ENCODE measurements at regions not wholly inside any gene's neighbourhood (a gene's known extent, or its start where the extent isn't known, plus 50 kb on each side); places are given as distances from the start of the nearest gene placed in this dataset.

GRCh38 chr2:60296219-60296955 lies 257.1 kb downstream of the BCL11A start:
- no peak for DNase-seq (ENCODE audit: low read depth in 1 of 2, low spot score in 1 of 2)

- no peak for DNase-seq (ENCODE audit: low read depth in 1 of 2, low spot score in 1 of 2)
Measured at GRCh38 chr2:60295636-60295962, 257.9 kb downstream of the BCL11A start.

GRCh38 chr2:60294901-60295635 lies 258.4 kb downstream of the BCL11A start:
- DNase-seq (ENCODE audit: low read depth in 1 of 2, low spot score in 1 of 2), result no peak

DNA sequence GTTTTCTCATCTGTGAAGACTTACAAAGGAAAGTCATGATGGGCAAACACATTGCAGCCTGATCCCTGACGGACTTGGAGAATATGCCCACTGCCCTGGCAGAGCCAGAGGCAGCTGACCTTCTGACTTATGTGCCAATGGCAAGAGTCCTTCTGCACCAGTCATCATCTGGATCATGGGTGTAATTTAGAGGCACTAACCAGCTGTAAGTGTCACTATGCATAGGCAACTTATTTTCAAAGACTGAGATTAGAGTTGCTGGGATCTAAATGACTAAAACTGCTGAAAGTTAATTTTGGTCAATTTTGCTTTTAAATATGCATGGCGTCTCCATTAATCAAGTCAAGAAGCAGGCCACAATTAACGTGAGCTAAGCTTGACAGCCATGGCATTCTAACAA lies 261.2 kb downstream of the BCL11A start:
- DNase-seq (ENCODE audit: low read depth in 1 of 2, low spot score in 1 of 2), result no peak

DNA sequence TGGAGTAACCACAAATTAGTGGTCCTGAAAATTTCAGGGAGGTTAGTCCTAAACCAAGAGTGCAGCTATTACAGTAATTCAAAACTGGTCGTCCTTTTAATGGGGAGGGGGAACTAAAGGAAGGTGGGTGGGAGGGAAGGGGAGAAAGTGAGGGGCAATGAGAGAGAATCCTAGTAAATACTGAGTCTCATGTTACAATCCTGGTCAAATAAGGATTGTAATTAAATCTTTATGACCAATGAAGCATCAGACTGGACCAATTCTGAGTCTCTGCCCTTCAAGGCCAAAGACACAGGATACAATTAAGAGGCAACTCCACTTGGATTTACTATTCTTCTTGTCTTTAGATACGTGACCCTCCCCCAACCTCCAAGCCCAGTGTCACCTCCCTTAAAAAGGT lies 262.9 kb downstream of the BCL11A start:
- no peak for DNase-seq (ENCODE audit: low read depth in 1 of 2, low spot score in 1 of 2)

GRCh38 chr2:60285626-60286316 lies 267.7 kb downstream of the BCL11A start:
- DNase-seq (ENCODE audit: low read depth in 1 of 2, low spot score in 1 of 2), result no peak

DNA sequence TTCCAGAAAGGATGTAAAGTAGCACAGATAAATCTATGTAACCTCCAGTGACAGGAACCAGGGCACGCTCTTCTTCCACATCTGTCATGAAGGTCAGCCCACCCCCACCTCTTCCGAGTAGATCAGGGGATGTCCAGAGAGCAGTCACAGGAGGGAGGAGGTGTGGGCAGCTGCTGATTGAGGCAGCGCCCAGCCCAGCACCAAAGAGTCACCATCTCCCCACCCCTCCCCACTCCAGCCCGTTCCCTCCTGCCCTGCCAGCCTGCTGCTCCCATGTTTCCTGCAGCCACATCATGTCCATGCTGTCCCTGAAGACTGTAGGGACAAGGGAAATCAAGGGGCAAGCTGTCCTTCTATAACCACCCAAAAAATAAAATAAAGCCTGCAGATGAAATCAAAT lies 269.8 kb downstream of the BCL11A start:
- DNase-seq (ENCODE audit: low read depth in 1 of 2, low spot score in 1 of 2), result no peak

GRCh38 chr2:60282886-60283285 lies 270.6 kb downstream of the BCL11A start:
- no peak for DNase-seq (ENCODE audit: low read depth in 1 of 2, low spot score in 1 of 2)

- DNase-seq (ENCODE audit: low read depth in 1 of 2, low spot score in 1 of 2), result no peak
Measured at GRCh38 chr2:60281730-60282129, 271.7 kb downstream of the BCL11A start.

DNA sequence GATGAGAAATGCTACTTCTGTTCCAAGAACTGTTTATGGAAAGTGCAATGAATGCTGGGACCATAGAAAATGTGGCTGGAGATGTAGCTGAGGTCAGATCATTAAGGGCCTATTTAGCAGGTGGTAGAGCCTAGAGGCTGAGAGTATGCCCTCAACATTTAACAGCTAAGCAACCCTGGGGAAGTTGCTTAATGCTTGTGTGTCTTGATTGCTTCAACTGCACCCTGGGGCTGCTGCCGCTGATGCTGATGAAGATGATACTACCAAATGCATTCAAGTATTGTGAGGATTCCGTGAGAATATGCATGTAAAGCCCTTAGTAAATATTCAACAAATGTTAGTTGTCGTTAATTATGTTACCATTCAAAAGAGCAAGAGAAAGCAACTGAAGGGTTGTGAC lies 273.2 kb downstream of the BCL11A start:
- DNase-seq (ENCODE audit: low read depth in 1 of 2, low spot score in 1 of 2), result no peak

DNA sequence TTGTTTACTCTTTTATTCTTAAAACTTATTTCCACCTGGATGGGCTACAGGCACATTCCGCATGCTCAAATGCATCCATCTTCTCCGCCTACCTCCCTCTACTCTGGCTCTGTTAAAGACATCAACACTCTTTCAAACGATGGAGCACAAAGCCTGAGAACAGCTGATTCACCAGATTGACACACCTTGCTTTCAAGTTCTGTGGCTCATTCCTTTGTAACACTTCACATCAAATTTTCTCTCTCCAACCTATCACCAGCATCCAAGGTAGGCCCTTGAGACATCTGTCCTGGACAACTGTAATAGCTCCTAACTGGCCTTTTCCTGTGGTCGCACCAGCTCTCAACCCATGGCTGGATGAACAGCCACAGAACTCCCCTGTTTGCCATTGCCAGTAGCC lies 274.5 kb downstream of the BCL11A start:
- DNase-seq (ENCODE audit: low read depth in 1 of 2, low spot score in 1 of 2), result no peak

DNA sequence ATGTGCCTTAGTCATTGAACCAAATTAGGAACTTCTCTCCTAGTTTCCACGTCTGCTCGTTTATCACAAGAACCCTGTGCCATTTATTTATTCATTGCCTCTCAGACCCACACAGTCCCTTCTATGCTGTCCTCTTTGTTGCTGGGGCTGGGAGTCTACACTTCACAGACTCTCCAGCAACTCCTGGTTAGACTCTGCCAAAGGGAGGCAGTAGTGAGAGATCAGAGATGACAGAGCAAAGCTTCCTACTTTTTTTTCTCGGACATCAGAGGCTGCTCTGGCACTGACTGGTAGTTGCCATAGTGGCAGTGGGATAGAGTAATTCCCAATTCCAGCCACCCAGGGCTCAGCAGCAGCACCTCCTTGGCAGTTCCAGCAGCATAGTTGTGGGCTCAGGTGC lies 277.5 kb downstream of the BCL11A start:
- DNase-seq (ENCODE audit: low read depth in 1 of 2, low spot score in 1 of 2), result no peak

GRCh38 chr2:60273836-60274235 lies 279.6 kb downstream of the BCL11A start:
- DNase-seq (ENCODE audit: low read depth in 1 of 2, low spot score in 1 of 2), result no peak

- no peak for DNase-seq (ENCODE audit: low read depth in 1 of 2, low spot score in 1 of 2)
Measured at GRCh38 chr2:60271713-60272112, 281.7 kb downstream of the BCL11A start.

DNA sequence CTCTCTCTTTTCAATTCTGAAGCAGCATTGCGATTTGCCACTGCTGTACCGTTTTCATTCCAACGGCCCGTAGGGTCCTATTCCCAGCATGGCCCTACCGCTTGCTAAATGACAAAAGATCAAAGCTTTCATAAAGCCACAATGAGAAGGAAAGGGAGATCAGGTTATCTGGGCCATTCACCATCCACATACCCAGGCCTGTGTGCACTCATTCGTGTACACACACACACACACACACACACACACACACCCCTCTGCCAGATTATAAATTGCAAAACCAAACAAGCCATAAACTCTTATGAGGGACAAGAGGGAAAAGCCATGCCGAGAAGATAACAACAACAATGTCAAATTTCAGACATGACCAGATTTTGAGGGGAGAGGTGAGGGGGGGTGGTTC lies 282.3 kb downstream of the BCL11A start:
- no peak for DNase-seq (ENCODE audit: low read depth in 1 of 2, low spot score in 1 of 2)

DNA sequence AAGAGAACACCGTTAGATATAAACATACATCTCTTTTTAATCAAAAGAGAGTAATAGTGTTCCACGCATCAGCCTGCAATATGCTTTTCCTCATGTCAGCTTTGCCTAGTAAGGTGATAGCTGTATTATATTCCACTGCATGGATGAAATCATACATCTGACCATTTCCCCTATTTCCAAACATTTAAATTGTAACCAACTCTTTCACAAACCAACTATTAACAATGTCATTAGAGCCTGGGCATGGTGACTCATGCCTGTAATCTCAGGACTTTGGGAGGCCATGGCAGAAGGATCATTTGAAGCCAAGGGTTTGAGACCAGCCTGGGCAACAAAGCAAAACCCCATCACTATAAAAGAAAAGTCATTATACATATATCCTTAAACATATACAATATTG lies 284.8 kb downstream of the BCL11A start:
- DNase-seq (ENCODE audit: low read depth in 1 of 2, low spot score in 1 of 2), result no peak

- no peak for DNase-seq (ENCODE audit: low read depth in 1 of 2, low spot score in 1 of 2)
Measured at GRCh38 chr2:60268032-60268431, 285.4 kb downstream of the BCL11A start.

DNA sequence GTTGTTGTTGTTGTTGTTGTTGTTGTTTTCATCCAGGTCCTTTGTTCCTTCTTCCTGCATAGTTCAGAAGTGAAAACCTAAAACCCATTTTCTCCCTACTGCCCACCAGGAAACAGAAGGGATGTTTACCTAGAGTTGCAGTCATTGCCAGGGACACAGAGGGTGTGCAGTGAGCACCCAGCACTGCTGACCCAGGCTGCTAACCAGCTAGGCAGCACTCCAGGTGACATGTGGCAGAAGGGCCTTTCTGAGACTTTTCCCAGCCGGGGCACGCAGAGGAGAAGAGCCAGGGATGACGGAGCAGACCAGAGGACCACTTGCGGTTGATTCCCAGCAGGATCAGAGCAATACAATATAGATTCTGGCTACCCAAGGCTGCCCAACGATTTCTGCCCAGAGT lies 286.3 kb downstream of the BCL11A start:
- DNase-seq (ENCODE audit: low read depth in 1 of 2, low spot score in 1 of 2), result no peak

DNA sequence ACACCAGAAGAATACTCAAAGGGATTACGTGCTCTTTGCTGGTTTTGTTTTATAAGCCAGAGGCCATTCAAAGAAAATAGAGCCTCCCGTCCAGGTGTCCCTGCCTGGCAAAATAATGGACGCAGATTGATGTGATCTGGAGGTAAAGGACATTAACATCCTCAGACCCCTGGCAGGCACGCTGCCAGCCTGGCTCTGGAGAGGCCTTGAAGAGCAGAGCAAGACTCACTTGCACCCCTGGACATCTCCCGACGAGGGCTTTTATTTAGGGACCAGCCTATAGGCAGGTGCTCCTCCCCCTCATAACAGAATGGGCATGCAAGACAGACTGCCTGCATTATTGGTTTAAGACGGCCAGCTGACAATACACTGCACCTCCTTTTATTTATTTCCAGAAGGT lies 291.3 kb downstream of the BCL11A start:
- DNase-seq (ENCODE audit: low read depth in 1 of 2, low spot score in 1 of 2), result no peak

DNA sequence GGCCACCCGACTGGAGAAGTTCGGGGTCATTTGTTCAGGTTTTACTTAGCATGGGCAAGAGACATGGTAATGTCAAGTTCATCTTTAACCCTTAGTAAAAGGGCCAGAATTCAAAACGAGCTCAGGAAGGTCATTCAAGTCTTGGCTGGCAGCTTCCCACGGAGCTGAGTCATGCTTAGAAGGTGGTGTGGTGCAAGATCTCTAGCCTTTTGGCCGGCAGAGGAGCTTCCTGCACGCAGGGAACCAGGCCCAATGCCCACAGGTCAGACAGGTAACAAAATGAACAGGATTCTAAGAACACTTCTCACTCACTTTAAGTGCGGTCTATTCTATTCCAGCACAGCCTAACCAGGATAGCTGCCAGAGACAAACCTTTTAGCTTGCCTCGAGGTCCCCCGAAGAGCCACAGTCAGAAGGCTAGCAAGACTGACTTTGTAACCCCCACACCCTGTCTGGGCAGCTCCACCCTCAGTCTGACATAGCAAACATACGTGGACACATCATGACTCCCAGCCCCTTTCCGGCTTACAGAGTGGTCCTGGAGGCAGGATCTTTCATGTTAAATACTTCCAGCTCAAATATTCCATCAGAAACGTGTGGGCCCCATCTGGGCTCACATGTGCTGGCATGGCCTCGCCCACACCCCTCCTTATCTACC lies 292.7 kb downstream of the BCL11A start:
- DNase-seq (ENCODE audit: low read depth in 1 of 2, low spot score in 1 of 2), result no peak

DNA sequence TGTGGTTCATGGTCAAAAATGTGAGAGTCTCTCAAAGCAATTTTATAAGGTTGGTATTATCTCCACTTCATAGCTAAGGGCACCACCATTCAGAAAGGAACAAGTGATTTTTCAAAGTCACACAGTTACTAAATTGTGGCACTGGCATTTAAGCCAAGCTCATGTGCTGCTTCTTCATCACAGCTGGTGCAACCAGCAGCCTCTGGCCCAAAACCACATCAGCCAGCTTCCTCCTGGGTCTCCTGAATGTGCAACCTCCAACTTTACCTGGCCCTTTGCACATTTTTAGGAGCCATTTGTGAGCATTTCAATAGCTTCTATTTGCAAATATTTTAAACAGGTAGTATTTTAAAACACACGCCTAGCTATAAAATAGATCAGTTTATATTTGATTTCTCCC lies 293.7 kb downstream of the BCL11A start:
- no peak for DNase-seq (ENCODE audit: low read depth in 1 of 2, low spot score in 1 of 2)

DNA sequence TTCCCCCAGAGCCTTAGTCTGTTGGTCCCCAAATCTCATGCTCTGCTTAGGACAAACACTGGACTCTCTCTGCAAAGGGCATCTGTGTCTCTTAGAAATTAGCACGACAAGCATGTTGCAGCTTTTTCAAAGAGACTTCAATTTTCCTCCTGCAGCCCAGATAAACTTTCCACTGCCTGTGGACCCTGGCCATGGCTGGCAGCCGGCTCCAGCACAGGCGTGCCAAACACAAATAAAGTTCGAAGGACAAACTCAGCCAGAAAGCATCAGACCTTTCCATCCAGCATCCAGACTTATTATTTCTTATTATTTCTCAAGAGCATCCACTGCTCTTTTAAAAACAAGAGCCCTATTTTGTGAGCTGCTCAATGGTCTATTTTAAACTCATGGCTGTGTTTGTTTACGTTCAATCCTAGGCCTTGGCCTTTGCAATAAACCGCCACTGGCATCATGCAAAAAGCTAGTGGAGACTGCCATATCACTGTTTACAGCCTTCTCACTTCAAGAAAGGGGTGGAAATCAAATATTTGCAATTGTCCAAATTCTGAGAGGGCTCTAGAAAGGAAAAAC lies 300.8 kb downstream of the BCL11A start:
- DNase-seq (ENCODE audit: low read depth in 1 of 2, low spot score in 1 of 2), result no peak

Data from stimulated activated CD4-positive, alpha-beta T cell treated with anti-CD3 and anti-CD28 coated beads, Interleukin-15, amount 100 ng/mL, for 1 hour (primary cell).